DND-41 (cell line): ENCODE measurements at regions not wholly inside any gene's neighbourhood (a gene's known extent, or its start where the extent isn't known, plus 50 kb on each side); places are given as distances from the start of the nearest gene placed in this dataset.

Experiments
- ATAC-seq: fragments of 200-7000 bp; cut with Tn5 transposase; 3 replicates; pipeline ENCODE4 v1.9.1; 2021; ENCODE audit warnings: low read depth; ENCODE audit not compliant: insufficient read depth
- DNase-seq: peaks from one replicate; pipeline ENCODE4 v3.0.0-alpha.2; 2020
- H2AFZ ChIP-seq: 2 replicates; pipeline ENCODE4 v1.6.0; 2012; ENCODE audit warnings: low read depth, low read length
- H3K27ac ChIP-seq: 2 replicates; pipeline ENCODE4 v1.5.1; 2012; ENCODE audit warnings: low read length, inconsistent platforms
- H3K27me3 ChIP-seq: fragments of 200-600 bp; sonication (generic); 2 replicates; pipeline ENCODE4 v1.6.0; 2012; ENCODE audit warnings: low read length, mild to moderate bottlenecking, inconsistent platforms; ENCODE audit not compliant: insufficient read depth, poor library complexity
- H3K36me3 ChIP-seq: 2 replicates; pipeline ENCODE4 v1.5.1; 2012; ENCODE audit warnings: low read length, inconsistent platforms; ENCODE audit not compliant: insufficient read depth
- H3K4me1 ChIP-seq: 2 replicates; pipeline ENCODE4 v1.5.1; 2012; ENCODE audit warnings: mild to moderate bottlenecking, low read length; ENCODE audit not compliant: insufficient read depth
- H3K4me2 ChIP-seq: 2 replicates; pipeline ENCODE4 v1.6.0; 2012; ENCODE audit warnings: mild to moderate bottlenecking, moderate library complexity, low read length, inconsistent platforms; ENCODE audit not compliant: insufficient read depth
- H3K4me3 ChIP-seq, 2 experiments: fragments of 200-600 bp in 1 of 2; shearing (Covaris generic) in 1 of 2; 2 replicates each; pipeline ENCODE4 v1.5.1; 2012 to 2016; ENCODE audit warnings: inconsistent platforms in 2 of 2, low read length in 2 of 2, mild to moderate bottlenecking in 2 of 2, low read depth in 1 of 2, moderate library complexity in 1 of 2
- H3K79me2 ChIP-seq: 2 replicates; pipeline ENCODE4 v1.6.0; 2012; ENCODE audit warnings: low read length, inconsistent platforms; ENCODE audit not compliant: insufficient read depth
- H3K9ac ChIP-seq: 2 replicates; pipeline ENCODE4 v1.6.0; 2012; ENCODE audit warnings: low read depth, mild to moderate bottlenecking, inconsistent platforms, low read length, moderate library complexity
- H3K9me3 ChIP-seq: 2 replicates; pipeline ENCODE4 v1.5.1; 2012; ENCODE audit warnings: low read length, moderate library complexity, mild to moderate bottlenecking, inconsistent platforms; ENCODE audit not compliant: insufficient read depth, severe bottlenecking
- H4K20me1 ChIP-seq: 2 replicates; pipeline ENCODE4 v1.6.0; 2012; ENCODE audit warnings: low read length; ENCODE audit not compliant: insufficient read depth
- EZH2 ChIP-seq: IDR thresholded peaks from 3 replicates; pipeline ENCODE4 v1.6.1; 2012; ENCODE audit warnings: borderline replicate concordance, low read depth, mild to moderate bottlenecking, moderate library complexity, low read length, inconsistent platforms; ENCODE audit not compliant: severe bottlenecking
- TF ChIP-seq, protein P1 (sequence below): IDR thresholded peaks from 2 replicates; pipeline ENCODE4 v1.5.1; 2012; ENCODE audit warnings: borderline replicate concordance, low read length, moderate library complexity, mild to moderate bottlenecking; ENCODE audit not compliant: poor library complexity, severe bottlenecking; ENCODE audit errors: extremely low read depth

GRCh38 chr6:220312-220711, 72.0 kb upstream of the DUSP22 start:
- H3K9ac ChIP-seq, result no peak overlapping the region
- no peak for TF ChIP-seq EZH2
- TF ChIP-seq, protein P1, sequence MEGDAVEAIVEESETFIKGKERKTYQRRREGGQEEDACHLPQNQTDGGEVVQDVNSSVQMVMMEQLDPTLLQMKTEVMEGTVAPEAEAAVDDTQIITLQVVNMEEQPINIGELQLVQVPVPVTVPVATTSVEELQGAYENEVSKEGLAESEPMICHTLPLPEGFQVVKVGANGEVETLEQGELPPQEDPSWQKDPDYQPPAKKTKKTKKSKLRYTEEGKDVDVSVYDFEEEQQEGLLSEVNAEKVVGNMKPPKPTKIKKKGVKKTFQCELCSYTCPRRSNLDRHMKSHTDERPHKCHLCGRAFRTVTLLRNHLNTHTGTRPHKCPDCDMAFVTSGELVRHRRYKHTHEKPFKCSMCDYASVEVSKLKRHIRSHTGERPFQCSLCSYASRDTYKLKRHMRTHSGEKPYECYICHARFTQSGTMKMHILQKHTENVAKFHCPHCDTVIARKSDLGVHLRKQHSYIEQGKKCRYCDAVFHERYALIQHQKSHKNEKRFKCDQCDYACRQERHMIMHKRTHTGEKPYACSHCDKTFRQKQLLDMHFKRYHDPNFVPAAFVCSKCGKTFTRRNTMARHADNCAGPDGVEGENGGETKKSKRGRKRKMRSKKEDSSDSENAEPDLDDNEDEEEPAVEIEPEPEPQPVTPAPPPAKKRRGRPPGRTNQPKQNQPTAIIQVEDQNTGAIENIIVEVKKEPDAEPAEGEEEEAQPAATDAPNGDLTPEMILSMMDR, result no peak
- no peaks in the 10 kb centered on the region for H3K79me2 ChIP-seq
- H3K36me3 ChIP-seq, result no peaks in the 10 kb centered on the region
- H3K4me2 ChIP-seq, result no peak overlapping the region
- H3K9me3 ChIP-seq, result no peaks in the 10 kb centered on the region
- ATAC-seq (no peak), DNase-seq (no peak)
- no peak overlapping the region for H3K4me3 ChIP-seq
- no peaks in the 10 kb centered on the region for H4K20me1 ChIP-seq
- no peaks in the 10 kb centered on the region for H3K4me1 ChIP-seq
- H3K27ac ChIP-seq, result no peak overlapping the region
- H2AFZ ChIP-seq, result no peak overlapping the region
- H3K27me3 ChIP-seq, result peaks cover 3% of the 10 kb centered on the region

DNA sequence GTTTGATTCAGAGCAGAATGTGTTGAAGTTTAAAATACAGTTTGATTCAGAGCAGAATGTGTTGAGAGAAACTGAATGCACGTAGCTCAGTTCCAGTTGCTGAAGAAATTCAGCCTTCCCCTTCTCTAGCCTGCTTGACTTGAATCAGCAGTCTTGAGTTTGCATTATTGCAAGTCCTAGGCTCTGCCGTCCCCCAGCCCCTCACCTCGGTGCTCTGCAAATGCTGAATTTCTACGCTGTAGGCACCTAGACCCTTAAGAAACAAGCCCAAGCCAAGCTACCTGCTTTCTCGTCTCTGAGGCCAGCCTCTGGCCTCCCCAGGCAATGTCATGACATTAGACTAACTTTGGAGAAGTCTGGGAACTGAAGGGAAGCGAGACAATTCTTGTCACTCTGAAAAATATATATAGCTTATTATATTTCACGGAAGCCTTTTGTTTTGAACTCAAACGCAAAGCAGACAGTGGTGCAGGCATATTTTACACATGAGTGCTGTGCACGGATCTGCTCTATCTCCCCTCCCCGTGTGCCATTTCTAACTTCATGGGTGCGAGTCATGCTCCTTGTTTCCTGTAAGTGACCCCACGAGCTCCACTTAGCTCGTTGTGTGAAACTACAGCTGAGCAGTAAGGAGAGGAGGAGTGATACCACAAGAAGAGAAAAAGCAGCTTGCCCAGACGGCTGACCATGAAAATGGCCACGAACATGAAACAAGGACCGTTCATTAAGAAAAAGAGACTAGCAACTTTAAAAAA, 71.4 kb upstream of the DUSP22 start:
- no peak overlapping the region for H3K9ac ChIP-seq

DNA sequence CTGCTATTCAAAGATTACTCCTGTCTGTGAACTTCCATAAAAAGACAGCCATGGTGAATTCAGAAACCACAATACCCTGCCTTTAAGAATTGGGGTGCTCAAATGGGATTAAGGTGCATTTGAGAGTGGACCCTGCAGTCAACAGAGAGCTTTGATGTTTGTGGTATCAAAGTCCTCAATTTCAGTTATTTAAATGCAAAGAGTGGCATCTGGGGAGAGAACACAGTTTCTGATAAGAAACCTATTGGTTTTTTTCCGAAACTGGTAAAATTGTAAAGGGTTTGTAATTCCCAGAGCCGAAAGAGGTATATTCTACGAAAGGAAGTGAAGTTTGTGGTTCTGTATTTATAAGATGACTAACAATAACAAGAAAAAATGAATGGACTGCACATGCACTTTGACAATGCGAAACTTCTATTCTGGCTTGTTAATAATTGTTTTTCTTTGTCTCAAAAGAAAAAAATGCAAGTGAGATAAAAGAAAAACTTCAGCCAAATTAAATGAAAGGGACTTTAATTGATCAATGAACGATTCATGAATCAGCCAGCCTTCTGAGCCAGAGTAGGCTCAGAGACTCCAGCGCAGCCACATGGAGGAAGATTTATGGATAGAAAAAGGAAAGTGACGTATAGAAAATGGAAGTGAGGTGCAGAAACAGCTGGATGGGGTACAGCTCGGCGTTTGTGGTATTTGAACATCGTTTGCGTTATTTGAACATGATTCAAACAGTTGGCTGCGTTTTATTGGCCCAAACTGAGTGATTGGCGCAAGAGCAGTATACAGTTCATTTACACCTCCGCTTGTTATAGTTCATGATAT, 70.5 kb upstream of the DUSP22 start:
- H3K4me3 ChIP-seq, result no peak overlapping the region
- no peak overlapping the region for H3K4me2 ChIP-seq
- H3K27ac ChIP-seq, result no peak overlapping the region
- TF ChIP-seq, protein P1, result no peak
- H3K9ac ChIP-seq, result no peak overlapping the region
- ATAC-seq (no peak), DNase-seq (no peak)
- no peaks in the 10 kb centered on the region for H3K79me2 ChIP-seq
- H3K4me1 ChIP-seq, result no peaks in the 10 kb centered on the region
- peaks cover 3% of the 10 kb centered on the region for H3K27me3 ChIP-seq
- H3K36me3 ChIP-seq, result no peaks in the 10 kb centered on the region
- no peaks in the 10 kb centered on the region for H3K9me3 ChIP-seq
- no peaks in the 10 kb centered on the region for H4K20me1 ChIP-seq
- no peak overlapping the region for H2AFZ ChIP-seq

More for the DNA sequence above, 71.4 kb upstream of the DUSP22 start:
- Histone ChIP-seq H3K27me3 (peaks cover 3% of the 10 kb centered on the region), H3K4me3 (no peak overlapping the region), H2AFZ (no peak overlapping the region), H3K36me3 (no peaks in the 10 kb centered on the region), H4K20me1 (no peaks in the 10 kb centered on the region), H3K27ac (no peak overlapping the region), H3K4me1 (no peaks in the 10 kb centered on the region), H3K79me2 (no peaks in the 10 kb centered on the region), H3K9me3 (no peaks in the 10 kb centered on the region), H3K4me2 (no peak overlapping the region)
- ATAC-seq, result no peak
- TF ChIP-seq, protein P1, result no peak
- TF ChIP-seq EZH2, result no peak
- DNase-seq, result no peak
